BJ (cell line): ENCODE measurements at regions not wholly inside any gene's neighbourhood (a gene's known extent, or its start where the extent isn't known, plus 50 kb on each side); places are given as distances from the start of the nearest gene placed in this dataset.

Experiments
- CTCF ChIA-PET: fragments of 350-600 bp; formaldehyde crosslinking; extraction: SDS; loops from one replicate; lab custom pipeline; 2021; ENCODE audit warnings: antibody characterized with exemption, inconsistent platforms; lab: Yijun Ruan, JAX
- POLR2A ChIA-PET: fragments of 300-600 bp; sonication (Branson Sonifier 250); formaldehyde crosslinking; extraction: SDS; loops from one replicate; lab custom pipeline; 2021; ENCODE audit warnings: antibody characterized with exemption; lab: Charles Lee
- DNase-seq: peaks from one replicate; pipeline ENCODE4 v3.0.0-alpha.2; 2011; ENCODE audit warnings: low read depth
- H3K27me3 ChIP-seq: 2 replicates; pipeline ENCODE4 v1.6.0; 2011; ENCODE audit warnings: low read length; ENCODE audit not compliant: control insufficient read depth, insufficient read depth
- H3K36me3 ChIP-seq: 2 replicates; pipeline ENCODE4 v1.5.1; 2011; ENCODE audit warnings: low read length; ENCODE audit not compliant: control insufficient read depth, insufficient read depth
- H3K4me3 ChIP-seq: 2 replicates; pipeline ENCODE4 v1.5.1; 2011; ENCODE audit warnings: low read depth, mild to moderate bottlenecking, control low read depth, low read length
- TF ChIP-seq, protein P1 (sequence below): IDR thresholded peaks from 2 replicates; pipeline ENCODE4 v1.5.1; 2011; ENCODE audit warnings: low read depth, mild to moderate bottlenecking, control low read depth, inconsistent platforms, low read length, moderate library complexity; ENCODE audit not compliant: insufficient read depth

DNA sequence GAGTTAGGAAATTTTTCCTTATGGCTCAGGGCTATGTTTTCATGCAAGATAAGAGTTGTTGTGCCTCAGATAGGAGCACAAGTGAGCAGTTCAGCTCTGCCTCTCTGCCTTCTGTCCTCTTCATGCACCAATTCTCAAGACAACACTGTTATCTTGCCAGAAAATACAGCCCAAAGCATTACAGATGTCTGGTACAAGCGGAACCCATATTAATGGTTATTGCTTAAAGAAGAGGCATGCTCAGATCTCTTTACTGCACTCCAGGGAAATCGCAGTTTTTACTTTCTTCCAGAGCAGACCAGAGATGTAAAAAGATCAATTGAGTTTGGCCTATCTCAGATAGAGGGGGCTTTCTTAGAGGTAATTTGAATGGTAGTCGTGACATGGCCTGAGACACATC, 361.6 kb upstream of the WWC1 start:
- no peaks in the 10 kb centered on the region for H3K36me3 ChIP-seq
- TF ChIP-seq, protein P1, sequence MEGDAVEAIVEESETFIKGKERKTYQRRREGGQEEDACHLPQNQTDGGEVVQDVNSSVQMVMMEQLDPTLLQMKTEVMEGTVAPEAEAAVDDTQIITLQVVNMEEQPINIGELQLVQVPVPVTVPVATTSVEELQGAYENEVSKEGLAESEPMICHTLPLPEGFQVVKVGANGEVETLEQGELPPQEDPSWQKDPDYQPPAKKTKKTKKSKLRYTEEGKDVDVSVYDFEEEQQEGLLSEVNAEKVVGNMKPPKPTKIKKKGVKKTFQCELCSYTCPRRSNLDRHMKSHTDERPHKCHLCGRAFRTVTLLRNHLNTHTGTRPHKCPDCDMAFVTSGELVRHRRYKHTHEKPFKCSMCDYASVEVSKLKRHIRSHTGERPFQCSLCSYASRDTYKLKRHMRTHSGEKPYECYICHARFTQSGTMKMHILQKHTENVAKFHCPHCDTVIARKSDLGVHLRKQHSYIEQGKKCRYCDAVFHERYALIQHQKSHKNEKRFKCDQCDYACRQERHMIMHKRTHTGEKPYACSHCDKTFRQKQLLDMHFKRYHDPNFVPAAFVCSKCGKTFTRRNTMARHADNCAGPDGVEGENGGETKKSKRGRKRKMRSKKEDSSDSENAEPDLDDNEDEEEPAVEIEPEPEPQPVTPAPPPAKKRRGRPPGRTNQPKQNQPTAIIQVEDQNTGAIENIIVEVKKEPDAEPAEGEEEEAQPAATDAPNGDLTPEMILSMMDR, result no peak
- DNase-seq, result no peak
- H3K4me3 ChIP-seq, result no peak overlapping the region
- ChIA-PET POLR2A (no interaction called here), CTCF (no interaction called here)
- no peaks in the 10 kb centered on the region; the same call in 1 of the 2 replicates for H3K27me3 ChIP-seq

DNA sequence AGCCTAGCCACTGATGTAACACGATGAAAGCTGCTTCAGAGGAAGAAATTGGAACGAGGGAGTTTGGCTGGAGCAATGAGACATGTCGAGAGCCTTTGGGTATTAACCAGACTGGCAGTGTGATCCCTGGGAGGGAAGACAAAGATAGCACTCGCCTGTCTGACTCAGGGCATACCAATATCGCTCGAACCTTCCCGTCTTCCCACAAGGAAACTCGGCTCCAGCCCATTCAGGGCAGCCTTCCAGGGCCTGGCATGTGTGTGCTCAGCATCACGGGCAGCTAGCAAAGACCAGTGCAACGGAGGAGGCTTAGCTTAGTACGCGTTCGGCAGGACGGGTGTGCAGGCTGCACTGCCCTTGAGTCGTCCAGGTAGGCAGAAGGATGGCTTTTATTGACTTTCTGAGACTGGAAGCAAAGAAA, 356.9 kb upstream of the WWC1 start:
- ChIA-PET CTCF (no interaction called here), POLR2A (no interaction called here)
- Histone ChIP-seq H3K4me3 (no peak overlapping the region), H3K27me3 (no peaks in the 10 kb centered on the region), H3K36me3 (no peaks in the 10 kb centered on the region)
- no peak for DNase-seq
- TF ChIP-seq, protein P1, result no peak

DNA sequence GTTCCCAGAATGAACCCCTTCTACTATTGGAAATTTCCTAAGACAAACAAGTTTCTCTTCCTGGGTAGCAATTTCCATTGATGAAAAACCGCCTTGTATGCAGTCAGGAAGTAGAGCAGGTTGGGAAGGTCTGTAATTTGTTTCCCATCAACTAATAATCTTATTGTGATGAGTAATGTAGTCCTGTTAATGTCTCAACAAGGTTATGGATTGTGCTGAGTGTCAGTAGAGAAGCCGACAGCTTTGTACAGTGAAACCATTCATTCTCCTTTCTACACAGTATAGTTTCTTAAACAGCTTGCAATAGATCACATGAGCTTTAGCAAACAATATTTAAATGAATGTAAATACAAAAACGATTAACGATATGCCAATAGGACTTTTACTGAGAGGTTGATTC, 355.4 kb upstream of the WWC1 start:
- no peak overlapping the region for H3K4me3 ChIP-seq
- no peaks in the 10 kb centered on the region for H3K36me3 ChIP-seq
- CTCF ChIA-PET, result interaction anchor here (0.9 to 1.1 kb wide), 2 partner anchors 14 to 39 kb away, joined by 3 read pairs; no protein-coding TSS in a partner anchor
- DNase-seq, result no peak
- TF ChIP-seq, protein P1, result no peak
- POLR2A ChIA-PET, result no interaction called here
- no peaks in the 10 kb centered on the region for H3K27me3 ChIP-seq

DNA sequence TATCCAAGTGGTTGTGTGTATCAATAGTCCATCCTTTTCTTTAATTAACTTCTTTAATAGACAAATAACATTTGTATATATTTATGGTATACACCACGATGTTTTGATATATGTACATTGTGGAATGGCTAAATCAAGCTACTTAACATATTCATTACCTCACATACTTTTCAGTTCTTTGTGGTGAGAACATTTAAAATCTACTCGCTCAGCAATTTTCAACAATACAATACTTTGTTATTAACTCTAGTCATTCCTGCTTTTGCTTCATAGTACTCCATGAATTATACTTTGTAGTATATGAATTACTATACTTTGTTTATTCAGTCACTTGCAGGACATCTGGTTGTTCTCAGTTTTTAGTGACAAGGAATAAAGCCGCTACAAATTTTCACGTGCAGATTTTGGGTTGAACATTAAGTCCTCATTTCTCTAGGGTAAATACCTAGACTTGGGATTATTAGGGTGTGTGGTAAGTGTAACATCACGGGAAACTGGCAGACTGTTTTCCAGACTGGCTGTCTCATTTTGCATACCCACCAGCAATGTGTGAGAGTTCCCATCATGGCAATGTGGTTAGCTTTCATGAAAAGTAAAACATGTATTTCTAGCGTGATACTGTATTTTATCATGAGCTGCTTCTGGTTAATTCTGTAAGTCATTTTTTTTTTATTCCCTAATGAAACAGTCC, 354.4 kb upstream of the WWC1 start:
- no peak for DNase-seq
- TF ChIP-seq, protein P1, result no peak
- H3K36me3 ChIP-seq, result no peaks in the 10 kb centered on the region
- ChIA-PET CTCF (no interaction called here), POLR2A (no interaction called here)
- H3K27me3 ChIP-seq, result no peaks in the 10 kb centered on the region
- no peak overlapping the region for H3K4me3 ChIP-seq

DNA sequence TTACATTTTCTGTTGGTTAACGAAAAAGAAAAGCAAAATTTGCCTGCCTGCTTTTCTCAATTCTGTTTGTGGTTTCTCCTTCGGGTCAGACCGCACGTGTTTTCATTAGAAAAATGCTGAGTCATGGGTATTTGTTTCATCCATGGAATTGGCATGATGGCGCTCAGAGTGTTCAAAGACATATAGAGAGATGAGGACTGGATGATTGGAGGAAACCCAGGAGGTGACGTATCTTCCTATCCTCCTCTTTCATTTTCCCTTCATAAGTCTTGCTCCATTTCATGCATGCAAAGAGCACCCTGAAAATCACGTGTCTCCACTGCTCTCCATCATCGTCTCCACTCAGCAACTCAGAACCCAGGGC, 353.8 kb upstream of the WWC1 start:
- DNase-seq, result no peak
- TF ChIP-seq, protein P1, result no peak
- ChIA-PET POLR2A (no interaction called here), CTCF (no interaction called here)
- Histone ChIP-seq H3K36me3 (no peaks in the 10 kb centered on the region), H3K4me3 (no peak overlapping the region), H3K27me3 (no peaks in the 10 kb centered on the region)
